ENCODE measurements at regions not wholly inside any gene's neighbourhood (a gene's known extent, or its start where the extent isn't known, plus 50 kb on each side); places are given as distances from the start of the nearest gene placed in this dataset.
A peak's percentile ranks its signal among the peaks of the same experiment; 100 is the strongest.
"Not testable (repeated sequence)": the region's sequence is repeated elsewhere in the genome, so short reads cannot be mapped to it uniquely, and the experiment has no call there.

DNA sequence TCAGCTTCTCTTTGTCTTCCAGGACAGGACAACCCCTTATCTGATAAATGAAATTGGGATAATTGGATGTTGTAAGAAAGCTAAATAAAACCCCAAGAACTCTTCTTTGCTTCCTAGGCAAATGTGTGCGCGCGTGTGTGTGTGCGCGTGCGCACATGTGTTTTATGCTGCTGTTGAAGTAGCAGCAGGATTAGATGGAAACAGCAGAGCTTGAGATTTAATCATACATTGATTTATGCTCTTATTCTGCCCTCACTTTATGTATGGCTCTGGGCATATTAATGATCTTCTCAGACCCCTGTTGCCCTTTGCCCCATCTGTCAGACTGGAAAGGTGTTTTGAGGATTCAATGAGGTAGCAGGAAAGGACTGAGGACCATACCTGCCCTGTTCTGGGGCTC is 324.0 kb upstream of the MAP3K7 start:
- no peak for DNase-seq (ENCODE audit: low spot score)

GRCh38 chr6:90907931-90908655 is 321.2 kb upstream of the MAP3K7 start:
- DNase-seq (ENCODE audit: low spot score) = no peak

- no peak for DNase-seq (ENCODE audit: low spot score)
These were observed 318.5 kb upstream of the MAP3K7 start for GRCh38 chr6:90905351-90905750.

DNA sequence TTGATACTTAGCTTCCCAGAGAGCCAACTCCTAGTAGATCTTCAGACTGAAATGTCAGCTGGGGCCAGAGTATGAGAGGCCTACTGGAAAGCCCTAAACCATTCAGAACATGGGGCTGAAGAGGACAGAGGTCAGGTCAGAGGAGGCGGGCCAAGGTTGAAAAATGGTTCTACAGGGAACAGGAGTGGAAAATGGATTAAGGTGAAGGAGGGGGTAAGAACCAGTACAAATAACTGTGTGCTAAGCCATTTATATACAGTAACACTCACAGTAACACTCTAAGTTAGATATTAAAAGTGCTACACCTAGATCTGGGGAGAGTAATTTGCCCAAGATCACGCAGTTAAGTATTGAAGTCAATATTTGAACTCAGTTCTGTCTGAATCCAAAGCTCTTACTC is 313.2 kb upstream of the MAP3K7 start:
- DNase-seq (ENCODE audit: low spot score) = no peak

- no peak for DNase-seq (ENCODE audit: low spot score)
These were observed 311.9 kb upstream of the MAP3K7 start for GRCh38 chr6:90898763-90899162.

GRCh38 chr6:90896075-90896547 is 309.2 kb upstream of the MAP3K7 start:
- no peak for DNase-seq (ENCODE audit: low spot score)

- no peak for DNase-seq (ENCODE audit: low spot score)
These were observed 308.6 kb upstream of the MAP3K7 start for GRCh38 chr6:90895299-90896074.

DNA sequence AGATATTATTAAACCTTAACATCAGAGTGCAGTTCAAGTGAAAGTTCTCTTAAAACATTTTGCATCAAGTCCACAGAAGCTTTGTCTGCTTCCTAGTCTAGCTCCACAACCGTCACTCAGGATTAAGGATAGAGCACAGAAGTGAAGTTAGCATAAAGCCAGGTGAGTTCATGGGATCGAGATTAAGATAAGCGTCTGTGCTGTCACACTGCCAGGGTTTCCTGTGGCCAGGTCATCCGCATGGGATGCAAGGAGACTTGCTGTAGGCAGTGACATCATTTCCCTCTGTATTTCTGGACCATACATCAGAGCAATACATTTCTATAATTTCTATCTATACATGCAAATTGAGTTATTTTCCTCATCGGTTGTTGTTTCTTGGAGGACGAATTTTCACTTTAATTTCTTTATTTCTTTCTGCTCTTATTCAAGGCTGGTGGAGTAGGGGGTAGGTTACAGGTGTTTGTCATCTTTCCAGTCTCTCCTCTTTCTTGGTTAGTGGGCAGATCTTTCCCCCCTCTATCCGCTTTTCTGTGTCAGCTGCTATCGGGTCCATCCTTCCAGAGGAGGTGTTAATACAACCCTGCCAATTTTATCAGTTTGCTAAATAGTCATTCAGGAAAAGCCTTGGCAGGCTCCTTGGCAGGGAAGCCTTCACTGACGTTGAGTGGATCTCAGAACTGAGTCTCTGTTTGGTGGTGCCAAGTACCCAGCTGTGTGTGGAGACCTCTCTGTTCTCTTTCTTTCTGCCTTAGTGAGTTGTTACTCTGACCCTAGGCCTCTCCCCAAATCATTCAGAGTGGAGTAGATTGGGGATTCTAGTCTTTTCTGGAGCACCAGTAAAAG is 307.6 kb upstream of the MAP3K7 start:
- DNase-seq (ENCODE audit: low spot score) = no peak

- DNase-seq (ENCODE audit: low spot score) = no peak
These were observed 306.5 kb upstream of the MAP3K7 start for GRCh38 chr6:90893400-90893799.

DNA sequence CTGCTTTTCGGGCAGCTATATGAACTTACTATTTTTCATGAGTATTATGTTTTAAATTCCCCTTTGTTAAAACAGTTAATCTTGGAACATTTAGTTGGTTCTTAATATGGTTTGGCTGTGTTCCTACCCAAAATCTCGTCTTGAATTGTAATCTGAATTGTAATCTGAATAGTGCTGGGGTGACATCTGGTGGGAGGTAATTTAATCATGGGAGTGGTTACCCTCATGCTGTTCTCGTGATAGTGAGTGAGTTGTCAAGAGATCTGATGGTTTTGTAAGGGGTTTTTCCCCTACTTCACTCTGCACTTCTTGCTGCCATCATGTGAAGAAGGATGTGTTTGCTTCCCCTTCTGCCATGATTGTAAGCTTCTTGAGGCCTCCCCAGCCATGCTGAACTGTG is 305.4 kb upstream of the MAP3K7 start:
- no peak for DNase-seq (ENCODE audit: low spot score)

DNA sequence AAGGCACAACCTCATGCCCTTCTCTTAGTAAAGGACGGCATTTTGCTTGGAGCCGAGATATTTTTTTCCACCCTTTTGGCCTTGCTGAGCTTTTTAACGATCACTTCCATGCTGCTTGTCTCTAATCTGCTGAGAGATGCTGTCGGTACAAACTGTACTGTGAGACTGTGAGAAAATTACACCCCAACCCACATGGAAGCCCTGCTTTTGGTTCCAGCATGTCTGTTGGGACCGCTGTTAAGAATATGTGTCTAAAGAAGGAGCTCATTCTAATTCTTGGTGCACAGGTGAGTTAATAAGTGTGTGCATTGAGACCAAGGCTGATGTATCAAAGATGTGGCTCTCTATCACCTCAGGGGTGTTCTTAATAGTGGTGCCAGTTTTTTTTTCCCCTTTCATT is 304.5 kb upstream of the MAP3K7 start:
- DNase-seq (ENCODE audit: low spot score) = no peak

GRCh38 chr6:90890683-90891330 is 303.9 kb upstream of the MAP3K7 start:
- peak; percentile 33 for DNase-seq (ENCODE audit: low spot score)

- no peak for DNase-seq (ENCODE audit: low spot score)
These were observed 300.9 kb upstream of the MAP3K7 start for GRCh38 chr6:90887764-90888163.

DNA sequence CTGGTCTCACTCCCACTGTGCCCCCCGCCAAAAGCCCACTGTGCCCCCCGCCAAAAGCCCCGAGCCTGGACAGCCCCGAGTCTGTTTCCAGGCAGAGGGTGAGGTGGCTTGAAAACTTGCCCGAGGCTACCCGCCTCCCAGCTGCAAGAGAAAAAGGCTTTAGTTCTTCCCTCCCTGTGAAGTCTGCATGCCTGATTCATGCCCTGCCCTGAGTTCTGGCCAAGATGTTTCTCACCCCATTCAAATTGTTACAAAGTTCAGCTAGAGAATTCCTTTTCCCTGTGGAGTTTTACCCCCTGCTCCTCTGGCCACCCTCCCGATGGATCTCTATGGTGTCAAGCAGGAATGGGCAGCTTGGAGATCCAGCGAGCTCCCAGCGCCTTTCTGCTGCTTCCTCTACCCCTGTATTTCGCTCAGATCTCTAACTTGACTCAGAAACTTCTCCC is 298.8 kb upstream of the MAP3K7 start:
- DNase-seq (ENCODE audit: low spot score) = no peak

DNA sequence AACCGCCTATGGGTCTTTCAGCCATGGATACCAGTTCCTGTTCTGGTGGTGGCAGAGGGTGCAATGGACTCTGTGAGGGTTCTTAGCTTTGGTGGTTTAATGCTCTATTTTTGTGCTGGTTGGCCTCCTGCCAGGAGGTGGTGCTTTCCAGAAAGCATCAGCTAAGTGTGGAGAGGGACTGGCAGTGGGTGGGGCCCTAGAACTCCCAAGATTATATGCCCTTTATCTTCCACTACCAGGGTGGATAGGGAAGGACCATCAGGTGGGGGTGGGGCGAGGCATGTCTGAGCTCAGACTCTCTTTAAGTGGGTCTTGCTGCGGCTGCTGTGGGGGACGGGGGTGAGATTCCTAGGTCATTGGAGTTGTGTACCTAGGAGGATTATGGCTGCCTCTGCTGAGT is 298.3 kb upstream of the MAP3K7 start:
- not testable (repeated sequence) for DNase-seq (ENCODE audit: low spot score)

GRCh38 chr6:90877616-90878015 is 290.7 kb upstream of the MAP3K7 start:
- DNase-seq (ENCODE audit: low spot score) = no peak

GRCh38 chr6:90874931-90875330 is 288.1 kb upstream of the MAP3K7 start:
- DNase-seq (ENCODE audit: low spot score) = no peak

DNA sequence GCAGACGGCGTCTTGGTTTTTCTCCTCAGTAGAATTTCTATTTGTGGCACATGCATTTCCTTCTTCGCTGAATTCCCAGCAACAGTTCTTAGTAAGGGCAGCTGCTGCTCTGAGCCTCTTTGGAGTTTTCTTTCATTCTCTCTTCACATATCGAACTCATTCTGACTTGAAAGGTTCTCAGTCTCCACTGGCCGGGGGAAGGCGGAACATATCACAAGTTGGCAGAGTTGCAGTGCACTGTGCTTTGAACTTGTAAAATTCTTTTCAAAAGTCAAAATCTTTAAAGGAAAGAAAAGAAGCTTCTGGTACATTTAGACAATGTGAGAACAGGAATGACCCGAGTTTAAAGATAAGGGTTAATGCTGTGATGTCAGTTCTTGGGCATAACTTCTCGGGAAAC is 286.1 kb upstream of the MAP3K7 start:
- no peak for DNase-seq (ENCODE audit: low spot score)

- no peak for DNase-seq (ENCODE audit: low spot score)
These were observed 283.7 kb upstream of the MAP3K7 start for GRCh38 chr6:90870561-90870960.

DNA sequence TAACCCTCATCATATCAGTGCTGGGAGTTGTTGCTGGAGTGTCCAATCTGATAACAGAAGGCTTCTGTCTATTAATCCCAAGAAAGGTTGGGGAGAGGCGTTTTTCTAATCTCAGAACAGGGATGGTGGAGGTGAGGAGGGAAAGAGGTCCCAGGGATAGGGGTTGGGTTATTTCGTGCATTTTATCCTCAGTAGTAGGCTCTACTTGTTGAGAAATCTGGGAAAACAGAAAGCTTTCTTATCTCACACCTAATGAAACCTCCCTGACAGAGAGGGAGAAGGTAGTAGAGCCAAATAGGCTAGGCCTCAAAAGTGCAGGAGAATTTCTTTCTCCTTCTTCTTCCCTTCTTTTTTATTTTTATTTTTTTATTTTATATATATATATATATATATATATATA is 281.8 kb upstream of the MAP3K7 start:
- no peak for DNase-seq (ENCODE audit: low spot score)

- DNase-seq (ENCODE audit: low spot score) = no peak
These were observed 281.4 kb upstream of the MAP3K7 start for GRCh38 chr6:90868256-90868655.

GRCh38 chr6:90865513-90865912 is 278.6 kb upstream of the MAP3K7 start:
- no peak for DNase-seq (ENCODE audit: low spot score)
